ENCODE measurements at regions not wholly inside any gene's neighbourhood (a gene's known extent, or its start where the extent isn't known, plus 50 kb on each side); places are given as distances from the start of the nearest gene placed in this dataset.

GRCh38 chr7:159269745-159270144, 125.1 kb upstream of the VIPR2 start:
- DNase-seq (ENCODE audit: low spot score): no peak
- FAIRE-seq: no peak

GRCh38 chr7:159263430-159263829, 118.8 kb upstream of the VIPR2 start:
- DNase-seq (ENCODE audit: low spot score) (no peak), FAIRE-seq (no peak)

GRCh38 chr7:159253657-159254056, 109.0 kb upstream of the VIPR2 start:
- FAIRE-seq (no peak), DNase-seq (ENCODE audit: low spot score) (no peak)

GRCh38 chr7:159250471-159250870, 105.8 kb upstream of the VIPR2 start:
- DNase-seq (ENCODE audit: low spot score) (no peak), FAIRE-seq (no peak)

GRCh38 chr7:159249671-159250070, 105.0 kb upstream of the VIPR2 start:
- FAIRE-seq (no peak), DNase-seq (ENCODE audit: low spot score) (no peak)

GRCh38 chr7:159247910-159248309, 103.2 kb upstream of the VIPR2 start:
- DNase-seq (ENCODE audit: low spot score): no peak
- no peak for FAIRE-seq

GRCh38 chr7:159246702-159247480, 102.2 kb upstream of the VIPR2 start:
- FAIRE-seq (no peak), DNase-seq (ENCODE audit: low spot score) (no peak)

GRCh38 chr7:159240962-159241361, 96.3 kb upstream of the VIPR2 start:
- FAIRE-seq (no peak), DNase-seq (ENCODE audit: low spot score) (no peak)

- DNase-seq (ENCODE audit: low spot score) (no peak), FAIRE-seq (no peak)
Observed at GRCh38 chr7:159239028-159239427, 94.4 kb upstream of the VIPR2 start.

GRCh38 chr7:159238541-159238940, 93.9 kb upstream of the VIPR2 start:
- no peak for DNase-seq (ENCODE audit: low spot score)
- no peak for FAIRE-seq

GRCh38 chr7:159237022-159237653, 92.5 kb upstream of the VIPR2 start:
- FAIRE-seq: no peak
- DNase-seq (ENCODE audit: low spot score): no peak

GRCh38 chr7:159231017-159231416, 86.3 kb upstream of the VIPR2 start:
- no peak for DNase-seq (ENCODE audit: low spot score)
- FAIRE-seq: no peak

GRCh38 chr7:159229683-159230475, 85.2 kb upstream of the VIPR2 start:
- FAIRE-seq: no peak

GRCh38 chr7:159227433-159227832, 82.8 kb upstream of the VIPR2 start:
- peak; percentile 18 for DNase-seq (ENCODE audit: low spot score)
- FAIRE-seq: no peak

More at GRCh38 chr7:159229683-159230475, 85.2 kb upstream of the VIPR2 start:
- no peak for DNase-seq (ENCODE audit: low spot score)

GRCh38 chr7:159226011-159226702, 81.5 kb upstream of the VIPR2 start:
- DNase-seq (ENCODE audit: low spot score): no peak
- no peak for FAIRE-seq

GRCh38 chr7:159218607-159219006, 73.9 kb upstream of the VIPR2 start:
- FAIRE-seq: no peak
- no peak for DNase-seq (ENCODE audit: low spot score)

GRCh38 chr7:159218170-159218569, 73.5 kb upstream of the VIPR2 start:
- FAIRE-seq: no peak
- DNase-seq (ENCODE audit: low spot score): no peak

- FAIRE-seq: no peak
- no peak for DNase-seq (ENCODE audit: low spot score)
Observed at GRCh38 chr7:159215076-159215475, 70.4 kb upstream of the VIPR2 start.

GRCh38 chr7:159213253-159213652, 68.6 kb upstream of the VIPR2 start:
- FAIRE-seq: no peak
- DNase-seq (ENCODE audit: low spot score): no peak

GRCh38 chr7:159212226-159212625, 67.6 kb upstream of the VIPR2 start:
- FAIRE-seq: no peak
- no peak for DNase-seq (ENCODE audit: low spot score)

GRCh38 chr7:159211540-159212182, 67.0 kb upstream of the VIPR2 start:
- DNase-seq (ENCODE audit: low spot score): no peak
- FAIRE-seq: no peak

Data from urothelium cell line (cell line).